ENCODE measurements at regions not wholly inside any gene's neighbourhood (a gene's known extent, or its start where the extent isn't known, plus 50 kb on each side); places are given as distances from the start of the nearest gene placed in this dataset.

DNA sequence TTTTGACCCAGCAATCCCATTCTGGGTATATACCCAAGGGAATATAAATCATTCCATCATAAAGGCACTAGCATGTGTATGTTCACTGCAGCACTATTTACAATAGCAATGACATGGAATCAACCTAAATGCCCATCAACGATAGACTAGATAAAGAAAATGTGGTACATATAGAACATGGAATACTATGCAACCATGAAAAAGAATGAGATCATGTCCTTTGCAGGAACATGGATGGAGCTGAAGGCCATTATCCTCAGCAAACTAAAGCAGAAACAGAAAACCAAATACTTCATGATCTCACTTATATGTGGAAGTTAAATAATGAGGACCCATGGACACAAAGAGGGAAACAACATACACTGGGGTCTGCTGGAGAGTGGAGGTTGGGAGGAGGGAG, 58.0 kb upstream of the STARD3NL start:
- DNase-seq = no peak
- no peaks in the 10 kb centered on the region for H3K4me1 ChIP-seq
- 93 to 97% (median 95%) methylated on average over 1 of the region's 1 CpG for WGBS, 5 donors

DNA sequence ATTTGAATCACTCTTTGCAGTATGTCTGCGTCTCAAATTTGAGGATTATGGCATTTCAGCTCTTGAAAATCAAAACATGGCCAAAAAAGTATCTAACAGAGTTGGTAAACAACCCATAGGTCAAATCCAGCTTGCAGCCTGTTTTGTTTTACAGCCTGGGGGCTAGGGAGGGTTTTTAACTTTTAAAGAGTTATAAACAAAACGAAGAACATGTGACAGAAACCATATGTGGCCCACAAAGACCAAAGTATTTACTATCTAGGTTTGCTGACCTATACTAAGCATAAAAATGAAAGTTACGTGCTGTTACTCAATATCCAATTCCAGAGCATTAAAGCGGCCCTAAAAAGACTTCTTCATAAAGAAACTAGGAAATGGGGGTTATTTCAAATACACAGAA, 55.5 kb upstream of the STARD3NL start:
- Histone ChIP-seq H3K4me1 (no peaks in the 10 kb centered on the region), H3K4me3 (no peak overlapping the region), H3K9me3 (peaks cover 0 to 5% (median 3%) of the 10 kb centered on the region in 4 donors), H3K36me3 (no peaks in the 10 kb centered on the region), H3K27me3 (no peaks in the 10 kb centered on the region), H3K27ac (no peak overlapping the region)
- no peak for DNase-seq
- intact Hi-C loops (cut with DNase I; ENCODE audit: low total_unique reads) = no loop called here
- TF ChIP-seq POLR2AphosphoS5 (IDR thresholded peaks at IDR 0.05) (no peak), EP300 (IDR thresholded peaks at IDR 0.05) (no peak), POLR2A (IDR thresholded peaks at IDR 0.05) (no peak)
- TF ChIP-seq, protein P1, sequence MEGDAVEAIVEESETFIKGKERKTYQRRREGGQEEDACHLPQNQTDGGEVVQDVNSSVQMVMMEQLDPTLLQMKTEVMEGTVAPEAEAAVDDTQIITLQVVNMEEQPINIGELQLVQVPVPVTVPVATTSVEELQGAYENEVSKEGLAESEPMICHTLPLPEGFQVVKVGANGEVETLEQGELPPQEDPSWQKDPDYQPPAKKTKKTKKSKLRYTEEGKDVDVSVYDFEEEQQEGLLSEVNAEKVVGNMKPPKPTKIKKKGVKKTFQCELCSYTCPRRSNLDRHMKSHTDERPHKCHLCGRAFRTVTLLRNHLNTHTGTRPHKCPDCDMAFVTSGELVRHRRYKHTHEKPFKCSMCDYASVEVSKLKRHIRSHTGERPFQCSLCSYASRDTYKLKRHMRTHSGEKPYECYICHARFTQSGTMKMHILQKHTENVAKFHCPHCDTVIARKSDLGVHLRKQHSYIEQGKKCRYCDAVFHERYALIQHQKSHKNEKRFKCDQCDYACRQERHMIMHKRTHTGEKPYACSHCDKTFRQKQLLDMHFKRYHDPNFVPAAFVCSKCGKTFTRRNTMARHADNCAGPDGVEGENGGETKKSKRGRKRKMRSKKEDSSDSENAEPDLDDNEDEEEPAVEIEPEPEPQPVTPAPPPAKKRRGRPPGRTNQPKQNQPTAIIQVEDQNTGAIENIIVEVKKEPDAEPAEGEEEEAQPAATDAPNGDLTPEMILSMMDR (IDR thresholded peaks at IDR 0.05) = no peak
- WGBS, 5 donors = 60 to 72% (median 66%) methylated on average over 4 of the region's 4 CpGs

More for the DNA sequence above, 58.0 kb upstream of the STARD3NL start:
- H3K9me3 ChIP-seq = peaks cover 0 to 5% (median 3%) of the 10 kb centered on the region in 4 donors
- no peaks in the 10 kb centered on the region for H3K36me3 ChIP-seq
- TF ChIP-seq POLR2AphosphoS5 (IDR thresholded peaks at IDR 0.05) (no peak), POLR2A (IDR thresholded peaks at IDR 0.05) (no peak), EP300 (IDR thresholded peaks at IDR 0.05) (no peak)
- TF ChIP-seq, protein P1 (IDR thresholded peaks at IDR 0.05) = no peak
- no peaks in the 10 kb centered on the region for H3K27me3 ChIP-seq
- no peak overlapping the region for H3K27ac ChIP-seq
- intact Hi-C loops (cut with DNase I; ENCODE audit: low total_unique reads) = no loop called here
- no peak overlapping the region for H3K4me3 ChIP-seq

DNA sequence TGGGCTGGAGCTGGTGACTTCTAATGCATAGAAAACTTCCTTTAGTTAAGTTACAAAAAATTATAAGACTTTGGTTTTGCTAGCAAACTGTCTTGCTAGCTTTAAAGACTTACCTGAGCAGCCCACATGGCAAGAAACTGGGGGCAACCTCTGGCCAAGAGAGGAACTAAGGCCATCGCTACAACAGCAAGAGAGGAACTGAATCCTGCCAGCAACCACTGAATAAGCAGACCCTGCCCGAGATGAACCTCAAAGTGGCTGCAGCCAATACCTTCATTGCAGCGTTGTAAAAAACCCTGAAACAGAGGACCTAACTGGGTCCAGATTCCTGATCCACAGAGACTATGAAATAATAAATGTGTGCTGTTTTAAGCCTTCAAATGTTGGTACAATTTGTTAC, 54.6 kb upstream of the STARD3NL start:
- Histone ChIP-seq H3K27me3 (no peaks in the 10 kb centered on the region), H3K4me3 (no peak overlapping the region), H3K4me1 (no peaks in the 10 kb centered on the region), H3K27ac (no peak overlapping the region), H3K9me3 (peaks cover 0 to 5% (median 3%) of the 10 kb centered on the region in 4 donors), H3K36me3 (no peaks in the 10 kb centered on the region)
- no peak for DNase-seq
- 87 to 97% (median 87%) methylated on average over 2 to 3 of the region's 3 CpGs for WGBS, 5 donors
- intact Hi-C loops (cut with DNase I; ENCODE audit: low total_unique reads) = no loop called here
- TF ChIP-seq POLR2A (IDR thresholded peaks at IDR 0.05) (no peak), POLR2AphosphoS5 (IDR thresholded peaks at IDR 0.05) (no peak), EP300 (IDR thresholded peaks at IDR 0.05) (no peak)
- TF ChIP-seq, protein P1 (IDR thresholded peaks at IDR 0.05) = no peak

DNA sequence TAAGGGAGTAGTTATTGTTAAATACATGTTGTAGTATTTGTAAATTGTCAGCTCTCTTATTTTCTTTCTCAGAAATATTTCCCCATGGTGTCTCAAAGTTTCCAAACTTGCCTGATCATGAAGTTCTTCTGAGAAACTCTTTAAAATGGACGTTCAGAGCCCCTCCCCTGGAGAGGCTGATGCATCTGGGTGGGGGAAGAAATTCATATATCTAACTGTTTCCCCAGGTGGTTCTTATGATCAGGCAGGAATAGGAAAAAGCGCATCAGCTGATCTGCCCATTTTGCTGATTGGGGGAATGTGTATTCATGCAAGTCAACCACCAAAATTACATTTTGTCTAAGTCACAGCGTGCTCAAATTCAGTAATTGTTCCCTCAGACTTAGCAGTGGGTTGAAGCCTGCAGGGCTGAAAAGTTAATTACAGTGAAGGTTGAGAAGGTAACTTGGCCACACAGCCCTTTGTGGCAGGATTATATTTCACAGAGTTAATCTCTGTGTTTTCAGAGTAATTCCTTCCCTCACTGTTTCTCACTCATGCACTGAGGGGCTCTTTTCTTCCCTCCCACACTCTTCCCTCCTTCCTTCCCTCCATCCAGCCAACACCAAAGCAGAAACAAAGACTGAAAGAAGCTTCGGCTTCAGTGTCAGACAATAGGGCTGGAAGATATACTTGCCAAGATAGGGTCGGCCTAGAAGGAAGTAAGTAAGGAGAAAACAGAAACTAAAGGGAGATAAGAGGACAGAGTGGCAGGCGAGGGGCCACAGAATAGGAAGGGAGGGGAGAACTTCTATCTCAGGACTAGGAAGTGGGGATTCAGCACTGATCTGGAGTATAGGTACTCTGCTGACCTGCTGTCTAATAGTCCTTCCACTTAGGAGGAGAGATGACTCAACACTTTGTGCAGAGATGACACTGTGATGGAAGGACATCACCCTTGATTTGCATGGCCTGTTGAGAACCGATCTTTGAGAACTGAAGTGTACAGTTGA, 50.5 kb upstream of the STARD3NL start:
- TF ChIP-seq, protein P1 (IDR thresholded peaks at IDR 0.05) = no peak
- TF ChIP-seq POLR2A (IDR thresholded peaks at IDR 0.05) (no peak), EP300 (IDR thresholded peaks at IDR 0.05) (no peak), POLR2AphosphoS5 (IDR thresholded peaks at IDR 0.05) (no peak)
- DNase-seq = no peak
- Histone ChIP-seq H3K4me3 (no peak overlapping the region), H3K27ac (no peak overlapping the region), H3K9me3 (no peaks in the 10 kb centered on the region), H3K36me3 (no peaks in the 10 kb centered on the region), H3K4me1 (no peaks in the 10 kb centered on the region), H3K27me3 (no peaks in the 10 kb centered on the region)
- intact Hi-C loops (cut with DNase I; ENCODE audit: low total_unique reads) = no loop called here
- 53 to 58% (median 56%) methylated on average over 7 of the region's 7 CpGs for WGBS, 5 donors

Data from stomach (tissue), 8 donors.